ENCODE measurements at regions not wholly inside any gene's neighbourhood (a gene's known extent, or its start where the extent isn't known, plus 50 kb on each side); places are given as distances from the start of the nearest gene placed in this dataset.
A peak's percentile ranks its signal among the peaks of the same experiment; 100 is the strongest.

- Histone ChIP-seq H3K9me3 (ENCODE audit: low read depth) (no peaks in the 10 kb centered on the region), H3K4me3 (no peak overlapping the region), H3K27ac (no peak overlapping the region), H3K36me3 (no peaks in the 10 kb centered on the region), H3K4me1 (ENCODE audit: low read depth) (peaks cover 35% of the 10 kb centered on the region), H3K27me3 (no peaks in the 10 kb centered on the region)
- DNase-seq (ENCODE audit: low read depth in 1 of 2, low spot score in 1 of 2): no peak
- no peak for TF ChIP-seq CTCF (IDR thresholded peaks at IDR 0.05; ENCODE audit: low read depth, low read length)
These were observed 51.3 kb upstream of the CCDC167 start for GRCh38 chr6:37551002-37551401.

GRCh38 chr6:37550191-37550831 is 50.6 kb upstream of the CCDC167 start:
- no peak for TF ChIP-seq CTCF (IDR thresholded peaks at IDR 0.05; ENCODE audit: low read depth, low read length)
- no peaks in the 10 kb centered on the region for H3K36me3 ChIP-seq
- H3K27ac ChIP-seq: no peak overlapping the region
- peak in 1 of 2 donors; percentile 60 for DNase-seq (ENCODE audit: low read depth in 1 of 2, low spot score in 1 of 2)
- H3K27me3 ChIP-seq: no peaks in the 10 kb centered on the region
- H3K4me3 ChIP-seq: no peak overlapping the region
- peaks cover 35% of the 10 kb centered on the region for H3K4me1 ChIP-seq (ENCODE audit: low read depth)
- H3K9me3 ChIP-seq (ENCODE audit: low read depth): no peaks in the 10 kb centered on the region

- no peaks in the 10 kb centered on the region for H3K9me3 ChIP-seq (ENCODE audit: low read depth)
- H3K27me3 ChIP-seq: no peaks in the 10 kb centered on the region
- no peak for DNase-seq (ENCODE audit: low read depth in 1 of 2, low spot score in 1 of 2)
- TF ChIP-seq CTCF (IDR thresholded peaks at IDR 0.05; ENCODE audit: low read depth, low read length): no peak
- H3K36me3 ChIP-seq: no peaks in the 10 kb centered on the region
- no peak overlapping the region for H3K27ac ChIP-seq
- peaks cover 28% of the 10 kb centered on the region for H3K4me1 ChIP-seq (ENCODE audit: low read depth)
- no peak overlapping the region for H3K4me3 ChIP-seq
These were observed 49.9 kb upstream of the CCDC167 start for GRCh38 chr6:37549558-37549957.

Data from cardiac muscle cell (in vitro differentiated cells and primary cell).